Ishikawa (cell line): ENCODE measurements at regions not wholly inside any gene's neighbourhood (a gene's known extent, or its start where the extent isn't known, plus 50 kb on each side); places are given as distances from the start of the nearest gene placed in this dataset.

Experiments
- TCF12 ChIP-seq: IDR thresholded peaks from 2 replicates; pipeline ENCODE4 v1.6.1; 2012; ENCODE audit warnings: low read depth
- TF ChIP-seq, protein P1 (sequence below): IDR thresholded peaks from 2 replicates; pipeline ENCODE4 v1.6.1; 2012; ENCODE audit warnings: low read depth, mild to moderate bottlenecking

DNA sequence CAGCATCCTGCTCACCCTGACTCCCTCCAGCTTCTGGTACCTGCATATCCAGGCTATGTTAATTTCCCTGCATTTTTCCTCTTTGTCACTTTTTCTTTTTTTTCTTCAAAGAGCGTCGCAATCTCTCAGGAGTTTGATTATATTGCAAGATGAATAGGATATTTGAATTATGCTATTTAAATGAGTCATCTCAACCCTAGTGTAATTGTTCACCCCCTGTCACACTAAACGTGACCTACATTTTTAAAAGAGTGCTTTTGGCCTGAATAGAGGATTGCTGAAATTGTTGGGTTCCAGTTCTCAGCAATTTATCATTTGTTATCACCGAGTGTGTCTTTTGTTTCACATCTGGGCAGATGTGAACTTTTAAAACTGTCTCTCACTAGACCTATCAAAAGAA lies 294.7 kb downstream of the SOX2 start:
- TF ChIP-seq, protein P1, sequence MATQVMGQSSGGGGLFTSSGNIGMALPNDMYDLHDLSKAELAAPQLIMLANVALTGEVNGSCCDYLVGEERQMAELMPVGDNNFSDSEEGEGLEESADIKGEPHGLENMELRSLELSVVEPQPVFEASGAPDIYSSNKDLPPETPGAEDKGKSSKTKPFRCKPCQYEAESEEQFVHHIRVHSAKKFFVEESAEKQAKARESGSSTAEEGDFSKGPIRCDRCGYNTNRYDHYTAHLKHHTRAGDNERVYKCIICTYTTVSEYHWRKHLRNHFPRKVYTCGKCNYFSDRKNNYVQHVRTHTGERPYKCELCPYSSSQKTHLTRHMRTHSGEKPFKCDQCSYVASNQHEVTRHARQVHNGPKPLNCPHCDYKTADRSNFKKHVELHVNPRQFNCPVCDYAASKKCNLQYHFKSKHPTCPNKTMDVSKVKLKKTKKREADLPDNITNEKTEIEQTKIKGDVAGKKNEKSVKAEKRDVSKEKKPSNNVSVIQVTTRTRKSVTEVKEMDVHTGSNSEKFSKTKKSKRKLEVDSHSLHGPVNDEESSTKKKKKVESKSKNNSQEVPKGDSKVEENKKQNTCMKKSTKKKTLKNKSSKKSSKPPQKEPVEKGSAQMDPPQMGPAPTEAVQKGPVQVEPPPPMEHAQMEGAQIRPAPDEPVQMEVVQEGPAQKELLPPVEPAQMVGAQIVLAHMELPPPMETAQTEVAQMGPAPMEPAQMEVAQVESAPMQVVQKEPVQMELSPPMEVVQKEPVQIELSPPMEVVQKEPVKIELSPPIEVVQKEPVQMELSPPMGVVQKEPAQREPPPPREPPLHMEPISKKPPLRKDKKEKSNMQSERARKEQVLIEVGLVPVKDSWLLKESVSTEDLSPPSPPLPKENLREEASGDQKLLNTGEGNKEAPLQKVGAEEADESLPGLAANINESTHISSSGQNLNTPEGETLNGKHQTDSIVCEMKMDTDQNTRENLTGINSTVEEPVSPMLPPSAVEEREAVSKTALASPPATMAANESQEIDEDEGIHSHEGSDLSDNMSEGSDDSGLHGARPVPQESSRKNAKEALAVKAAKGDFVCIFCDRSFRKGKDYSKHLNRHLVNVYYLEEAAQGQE: no peak
- no peak for TF ChIP-seq TCF12
